Transverse colon (tissue), 4 donors: ENCODE measurements at regions not wholly inside any gene's neighbourhood (a gene's known extent, or its start where the extent isn't known, plus 50 kb on each side); places are given as distances from the start of the nearest gene placed in this dataset.

Source experiments
- DNase-seq: peaks from one replicate; pipeline ENCODE4 v3.0.0-alpha.2; 2019
- H3K27ac ChIP-seq, 4 donors: fragments of 200-600 bp; sonication (generic); 2 replicates each; pipeline ENCODE4 v1.5.1; 2016 to 2018; ENCODE audit warnings: inconsistent platforms in 4 of 4
- H3K27me3 ChIP-seq: fragments of 200-600 bp; sonication (generic); 2 replicates; pipeline ENCODE4 v1.5.1; 2017; ENCODE audit warnings: inconsistent platforms
- H3K36me3 ChIP-seq, 4 donors: fragments of 200-600 bp; sonication (generic); 2 replicates each; pipeline ENCODE4 v1.5.1; 2017 to 2019; ENCODE audit warnings: inconsistent platforms in 4 of 4
- H3K4me1 ChIP-seq, 4 donors: fragments of 200-600 bp; sonication (generic); 2 replicates each; pipeline ENCODE4 v1.5.1; 2017 to 2020; ENCODE audit warnings: inconsistent platforms in 4 of 4
- H3K4me3 ChIP-seq, 4 donors: fragments of 200-600 bp; sonication (generic); 1 replicate in 1 of 4; 2 replicates in 3 of 4; pipeline versions ENCODE4 v1.5.1 to v1.6.1; 2017 to 2019; ENCODE audit warnings: inconsistent platforms in 4 of 4
- H3K9me3 ChIP-seq, 2 donors: fragments of 200-600 bp; sonication (generic); 2 replicates each; pipeline ENCODE4 v1.5.1; 2017 to 2019; ENCODE audit warnings: inconsistent platforms in 2 of 2
- EP300 ChIP-seq: sonication (generic); formaldehyde crosslinking; IDR thresholded peaks from one replicate; pipeline ENCODE4 v1.6.1; 2017; ENCODE audit warnings: antibody characterized with exemption, low read depth
- POLR2A ChIP-seq: fragments of 450-650 bp; IDR thresholded peaks from one replicate; pipeline ENCODE4 v1.6.1; 2016; ENCODE audit warnings: antibody characterized with exemption, mild to moderate bottlenecking, moderate library complexity
- POLR2AphosphoS5 ChIP-seq, 3 donors: sonication (generic); formaldehyde crosslinking; IDR thresholded peaks; one replicate each; pipeline ENCODE4 v1.6.1; 2016; ENCODE audit warnings: antibody characterized with exemption in 3 of 3
- WGBS, 2 donors: methylation state at CpG; one replicate each; pipeline ENCODE4 v1.1.5; 2018; ENCODE audit warnings: low coverage in 1 of 2; 5-methylcytosine and 5-hydroxymethylcytosine counted together
- in situ Hi-C, 4 donors: fragments of 200-750 bp; cut with MboI; loops; one replicate each; pipeline versions ENCODE4 v1.15.0 to v1.15.1; 2017; ENCODE audit warnings: low sequenced_read_pairs in 3 of 4, low pct_ligation_motif_present in 1 of 4, low pct_unique_long_range_greater_than_20kb in 1 of 4
- intact Hi-C: fragments of 100-400 bp; cut with DNase I; formaldehyde crosslinking; loops from one replicate; pipeline ENCODE4 v1.15.1; 2023; ENCODE audit warnings: low total_unique reads
- TF ChIP-seq, protein P1 (sequence below), 5 experiments: fragments of 200-600 bp in 3 of 5; fragments of 450-650 bp in 2 of 5; sonication (generic) in 3 of 5; IDR thresholded peaks; 1 replicate in 2 of 5; 2 replicates in 3 of 5; pipeline ENCODE4 v1.5.1; 2016 to 2017; ENCODE audit warnings: antibody characterized with exemption in 5 of 5, inconsistent platforms in 3 of 5, mild to moderate bottlenecking in 2 of 5, moderate library complexity in 1 of 5

DNA sequence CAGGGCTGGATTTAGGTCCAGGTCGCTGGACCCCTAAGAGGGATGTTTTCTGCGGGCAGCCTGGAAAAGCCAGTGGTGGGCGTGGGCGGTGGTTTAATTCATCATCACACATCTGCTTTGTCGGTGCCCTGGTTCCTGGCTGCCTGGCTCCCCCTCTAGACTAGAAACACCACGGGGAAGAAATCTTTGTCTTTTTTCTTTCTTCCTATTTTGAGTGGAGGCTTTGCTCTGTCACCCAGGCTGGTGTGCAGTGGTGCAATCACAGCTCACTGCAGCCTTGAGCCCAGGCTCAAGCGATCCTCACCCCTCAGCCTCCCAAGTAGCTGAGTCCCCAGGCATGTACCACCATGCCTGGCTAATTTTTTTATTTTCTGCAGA is 86.6 kb upstream of the LINC01488 start:
- TF ChIP-seq, protein P1, sequence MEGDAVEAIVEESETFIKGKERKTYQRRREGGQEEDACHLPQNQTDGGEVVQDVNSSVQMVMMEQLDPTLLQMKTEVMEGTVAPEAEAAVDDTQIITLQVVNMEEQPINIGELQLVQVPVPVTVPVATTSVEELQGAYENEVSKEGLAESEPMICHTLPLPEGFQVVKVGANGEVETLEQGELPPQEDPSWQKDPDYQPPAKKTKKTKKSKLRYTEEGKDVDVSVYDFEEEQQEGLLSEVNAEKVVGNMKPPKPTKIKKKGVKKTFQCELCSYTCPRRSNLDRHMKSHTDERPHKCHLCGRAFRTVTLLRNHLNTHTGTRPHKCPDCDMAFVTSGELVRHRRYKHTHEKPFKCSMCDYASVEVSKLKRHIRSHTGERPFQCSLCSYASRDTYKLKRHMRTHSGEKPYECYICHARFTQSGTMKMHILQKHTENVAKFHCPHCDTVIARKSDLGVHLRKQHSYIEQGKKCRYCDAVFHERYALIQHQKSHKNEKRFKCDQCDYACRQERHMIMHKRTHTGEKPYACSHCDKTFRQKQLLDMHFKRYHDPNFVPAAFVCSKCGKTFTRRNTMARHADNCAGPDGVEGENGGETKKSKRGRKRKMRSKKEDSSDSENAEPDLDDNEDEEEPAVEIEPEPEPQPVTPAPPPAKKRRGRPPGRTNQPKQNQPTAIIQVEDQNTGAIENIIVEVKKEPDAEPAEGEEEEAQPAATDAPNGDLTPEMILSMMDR (IDR thresholded peaks at IDR 0.05): no peak
- no peak for TF ChIP-seq POLR2A
- TF ChIP-seq EP300: no peak
- TF ChIP-seq POLR2AphosphoS5 (IDR thresholded peaks at IDR 0.05): no peak
- Histone ChIP-seq H3K4me3 (no peak overlapping the region), H3K27ac (no peak overlapping the region), H3K36me3 (no peaks in the 10 kb centered on the region), H3K9me3 (no peaks in the 10 kb centered on the region), H3K27me3 (no peaks in the 10 kb centered on the region), H3K4me1 (no peaks in the 10 kb centered on the region)
- intact Hi-C loops (no loop called here), in situ Hi-C loops (no loop called here)
- WGBS, 2 donors: 65% methylated on average over 7 of the region's 7 CpGs; no CpG with 5 or more reads in 1 of the 2 donors
- DNase-seq: no peak

DNA sequence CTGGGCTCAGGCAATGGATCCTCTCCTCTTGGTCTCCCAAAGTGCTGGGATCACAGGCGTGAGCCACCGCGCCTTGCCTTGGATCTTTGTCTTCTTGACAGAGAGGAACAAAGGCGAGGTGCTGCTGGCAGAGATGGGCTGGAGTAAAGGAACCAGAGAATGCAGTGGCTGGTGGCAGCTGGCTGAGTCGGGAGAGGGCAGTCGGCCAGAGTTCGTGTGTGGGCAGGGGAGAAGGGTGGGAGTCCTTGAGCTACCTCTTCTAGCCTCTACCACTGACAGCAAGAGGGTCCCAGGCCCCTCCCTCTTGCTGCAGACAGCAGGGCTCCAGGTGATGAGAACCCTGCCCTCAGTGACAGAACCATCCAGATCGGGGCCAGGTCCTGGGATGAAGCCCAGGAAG is 86.2 kb upstream of the LINC01488 start:
- TF ChIP-seq POLR2AphosphoS5 (IDR thresholded peaks at IDR 0.05) (no peak), POLR2A (no peak), EP300 (no peak)
- TF ChIP-seq, protein P1 (IDR thresholded peaks at IDR 0.05): no peak
- Histone ChIP-seq H3K4me1 (no peaks in the 10 kb centered on the region), H3K9me3 (no peaks in the 10 kb centered on the region), H3K4me3 (no peak overlapping the region), H3K27ac (no peak overlapping the region), H3K27me3 (no peaks in the 10 kb centered on the region), H3K36me3 (no peaks in the 10 kb centered on the region)
- no peak for DNase-seq
- 80 to 93% methylated on average over 3 to 8 of the region's 8 CpGs for WGBS, 2 donors
- in situ Hi-C loops (no loop called here), intact Hi-C loops (no loop called here)

DNA sequence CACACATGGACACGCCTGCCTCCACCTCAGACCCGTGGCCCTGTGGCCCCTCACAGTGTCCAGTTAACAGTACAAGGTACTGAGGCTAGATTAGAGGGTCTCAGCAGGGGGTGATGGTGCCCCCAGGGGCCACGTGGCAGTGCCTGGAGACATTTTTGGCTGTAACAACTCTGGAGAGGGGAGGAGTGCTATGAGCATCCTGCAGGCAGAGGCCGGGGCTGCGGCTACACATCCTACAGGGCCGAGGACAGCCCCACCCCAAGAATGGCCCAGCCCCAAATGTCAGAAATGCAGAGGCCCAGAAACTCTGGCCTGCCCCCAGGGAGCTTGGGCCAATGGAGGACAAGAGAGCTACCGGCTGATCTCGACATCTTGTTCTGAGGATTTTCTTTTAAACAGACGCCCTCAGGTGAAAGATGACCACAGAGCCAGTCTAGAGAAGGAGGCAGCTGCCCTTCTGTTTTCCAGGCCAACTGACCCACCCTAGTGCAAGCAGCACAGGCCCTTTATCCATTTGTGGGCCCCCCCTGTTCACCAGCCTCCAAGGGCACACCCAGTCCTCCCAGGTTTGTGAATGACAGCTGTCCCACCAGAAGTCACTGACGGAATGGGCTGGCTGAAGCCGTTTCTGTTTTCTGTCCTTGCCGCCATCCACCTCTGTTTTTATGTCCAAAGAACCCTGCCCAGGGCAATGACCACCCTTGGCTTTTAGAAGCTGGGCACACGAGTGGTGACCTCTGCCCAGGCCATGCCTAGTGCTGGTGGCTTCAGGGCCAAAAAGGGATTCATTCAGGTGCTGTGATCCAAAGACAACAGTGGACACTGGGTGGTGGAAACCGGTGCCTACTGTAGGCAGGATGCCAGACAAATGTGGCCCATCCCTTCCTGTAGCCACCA is 85.2 kb upstream of the LINC01488 start:
- H3K27me3 ChIP-seq: no peaks in the 10 kb centered on the region
- TF ChIP-seq POLR2A: no peak
- DNase-seq: peak; percentile 3
- intact Hi-C loops: no loop called here
- WGBS, 2 donors: 85% methylated on average over 13 of the region's 14 CpGs; no CpG with 5 or more reads in 1 of the 2 donors
- no peak overlapping the region for H3K27ac ChIP-seq
- H3K9me3 ChIP-seq: no peaks in the 10 kb centered on the region
- in situ Hi-C loops: no loop called here
- H3K4me3 ChIP-seq: no peak overlapping the region
- H3K36me3 ChIP-seq: no peaks in the 10 kb centered on the region
- no peaks in the 10 kb centered on the region for H3K4me1 ChIP-seq

DNA sequence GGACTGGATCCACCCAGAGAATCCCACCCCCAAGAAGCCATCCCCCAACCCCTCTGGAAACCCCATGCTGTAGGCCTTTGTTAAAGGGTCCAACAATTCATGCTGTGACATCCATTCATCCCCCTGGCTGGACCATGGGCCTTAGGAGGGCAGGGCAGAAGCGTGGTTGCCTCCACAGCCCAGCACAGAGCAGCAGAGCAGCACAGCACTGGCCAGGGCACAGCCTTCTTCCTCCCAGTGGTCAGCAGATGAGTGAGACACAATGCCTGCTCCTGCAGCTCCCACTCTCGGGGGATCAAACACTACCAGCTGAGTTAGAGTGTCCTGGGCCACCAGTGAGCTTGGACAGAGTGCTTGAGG is 84.5 kb upstream of the LINC01488 start:
- Histone ChIP-seq H3K9me3 (no peaks in the 10 kb centered on the region), H3K27me3 (no peaks in the 10 kb centered on the region), H3K4me3 (no peak overlapping the region), H3K36me3 (no peaks in the 10 kb centered on the region), H3K4me1 (no peaks in the 10 kb centered on the region), H3K27ac (no peak overlapping the region)
- in situ Hi-C loops: no loop called here
- WGBS, 2 donors: 93% methylated on average over 1 of the region's 2 CpGs; no CpG with 5 or more reads in 1 of the 2 donors
- TF ChIP-seq, protein P1 (IDR thresholded peaks at IDR 0.05): no peak
- TF ChIP-seq POLR2AphosphoS5 (IDR thresholded peaks at IDR 0.05) (no peak), POLR2A (no peak), EP300 (no peak)
- DNase-seq: no peak
- intact Hi-C loops: no loop called here
